GM23248 (cell line): ENCODE measurements at regions not wholly inside any gene's neighbourhood (a gene's known extent, or its start where the extent isn't known, plus 50 kb on each side); places are given as distances from the start of the nearest gene placed in this dataset.

Source experiments
- DNase-seq: peaks from one replicate; pipeline ENCODE4 v3.0.0-alpha.2; 2015
- H2AFZ ChIP-seq: fragments of 200-600 bp; sonication (generic); 2 replicates; pipeline ENCODE4 v1.6.1; 2016; ENCODE audit warnings: antibody characterized with exemption
- H3F3A ChIP-seq: fragments of 200-600 bp; sonication (generic); 2 replicates; pipeline ENCODE4 v1.6.1; 2016; ENCODE audit warnings: mild to moderate bottlenecking, antibody characterized with exemption, mixed run types; ENCODE audit not compliant: insufficient read depth
- H3K27ac ChIP-seq: fragments of 200-600 bp; sonication (generic); 2 replicates; pipeline ENCODE4 v1.5.1; 2016; ENCODE audit warnings: mild to moderate bottlenecking
- H3K27me3 ChIP-seq: fragments of 200-600 bp; sonication (generic); replicated peaks from 2 replicates; pipeline ENCODE4 v1.6.1; 2016; ENCODE audit warnings: mild to moderate bottlenecking; ENCODE audit not compliant: insufficient read depth
- H3K36me3 ChIP-seq: fragments of 200-600 bp; sonication (generic); 2 replicates; pipeline ENCODE4 v1.6.1; 2016; ENCODE audit warnings: low read depth, mild to moderate bottlenecking
- H3K4me1 ChIP-seq: fragments of 200-600 bp; sonication (generic); 2 replicates; pipeline ENCODE4 v1.6.1; 2016; ENCODE audit warnings: mild to moderate bottlenecking; ENCODE audit not compliant: insufficient read depth
- H3K4me2 ChIP-seq: fragments of 200-600 bp; sonication (generic); one replicate; pipeline ENCODE4 v1.6.1; 2016; ENCODE audit warnings: mild to moderate bottlenecking; ENCODE audit not compliant: unreplicated experiment
- H3K4me3 ChIP-seq: fragments of 200-600 bp; sonication (generic); 2 replicates; pipeline ENCODE4 v1.5.1; 2016; ENCODE audit warnings: mild to moderate bottlenecking
- H3K79me2 ChIP-seq: fragments of 200-600 bp; sonication (generic); 2 replicates; pipeline ENCODE4 v1.6.1; 2016; ENCODE audit warnings: mild to moderate bottlenecking; ENCODE audit not compliant: insufficient read depth
- H3K9ac ChIP-seq: fragments of 200-600 bp; sonication (generic); 2 replicates; pipeline ENCODE4 v1.6.1; 2016; ENCODE audit warnings: mild to moderate bottlenecking
- H3K9me2 ChIP-seq: fragments of 200-600 bp; sonication (generic); 2 replicates; pipeline ENCODE4 v1.6.1; 2016; ENCODE audit warnings: mixed run types, mild to moderate bottlenecking, moderate library complexity; ENCODE audit not compliant: insufficient read depth
- H3K9me3 ChIP-seq: fragments of 200-600 bp; sonication (generic); one replicate; pipeline ENCODE4 v1.6.1; 2017; ENCODE audit warnings: low read depth
- H4K20me1 ChIP-seq: fragments of 200-600 bp; sonication (generic); 2 replicates; pipeline ENCODE4 v1.6.0; 2016; ENCODE audit not compliant: insufficient read depth
- EZH2 ChIP-seq: fragments of 200-600 bp; sonication (generic); IDR thresholded peaks from 2 replicates; pipeline ENCODE4 v1.6.1; 2018; ENCODE audit warnings: antibody characterized with exemption, mild to moderate bottlenecking; ENCODE audit not compliant: insufficient read depth, poor library complexity, severe bottlenecking
- EZH2phosphoT487 ChIP-seq: fragments of 200-600 bp; sonication (generic); IDR thresholded peaks from 2 replicates; pipeline ENCODE4 v1.6.1; 2018; ENCODE audit warnings: antibody characterized with exemption, moderate library complexity, mild to moderate bottlenecking, low read depth; ENCODE audit not compliant: insufficient read depth
- WGBS, 2 experiments: methylation state at CpG; one replicate each; pipeline ENCODE4 v1.1.6; 2015 to 2017; ENCODE audit warnings: low lambda C conversion rate in 2 of 2, low coverage in 1 of 2; ENCODE audit errors: missing lambda C conversion rate in 2 of 2; 5-methylcytosine and 5-hydroxymethylcytosine counted together
- in situ Hi-C: fragments of 300-500 bp; cut with MboI; formaldehyde crosslinking; loops from 2 replicates; pipeline ENCODE4 v1.15.0; 2020

DNA sequence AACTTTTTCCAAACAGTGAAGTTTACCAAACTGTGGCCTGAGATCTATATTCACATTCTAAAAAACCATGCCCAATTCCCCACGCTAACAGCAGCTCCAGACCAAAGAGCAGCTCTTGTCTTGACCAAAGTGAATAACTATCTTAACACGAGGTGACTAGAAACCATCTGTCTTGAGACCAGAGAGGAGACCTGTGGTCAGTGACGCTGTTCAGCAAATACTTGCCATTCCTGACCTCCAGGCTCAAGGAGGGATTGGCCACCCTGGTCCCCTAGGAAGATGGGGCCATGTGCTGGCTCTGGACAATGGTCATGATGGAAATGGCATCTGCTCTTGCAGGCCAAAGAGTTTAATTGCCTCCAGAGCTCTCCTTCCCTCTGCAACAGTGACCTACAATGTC is 104.4 kb upstream of the CD93 start:
- H3K4me1 ChIP-seq: no peaks in the 10 kb centered on the region
- DNase-seq: no peak
- TF ChIP-seq EZH2phosphoT487 (no peak), EZH2 (no peak)
- WGBS, 2 experiments: 84 to 90% methylated on average over 3 of the region's 3 CpGs
- in situ Hi-C loops: no loop called here
- no peak overlapping the region for H3K9ac ChIP-seq
- no peaks in the 10 kb centered on the region for H3K9me3 ChIP-seq
- H3K27me3 ChIP-seq: no peaks in the 10 kb centered on the region
- H3K4me3 ChIP-seq: no peak overlapping the region
- no peaks in the 10 kb centered on the region for H3K36me3 ChIP-seq
- H2AFZ ChIP-seq: no peak overlapping the region
- no peak overlapping the region for H3K27ac ChIP-seq
- H3K4me2 ChIP-seq: no peak overlapping the region
- H3K9me2 ChIP-seq: no peaks in the 10 kb centered on the region
- no peaks in the 10 kb centered on the region for H3F3A ChIP-seq
- H3K79me2 ChIP-seq: no peaks in the 10 kb centered on the region
- no peaks in the 10 kb centered on the region for H4K20me1 ChIP-seq

DNA sequence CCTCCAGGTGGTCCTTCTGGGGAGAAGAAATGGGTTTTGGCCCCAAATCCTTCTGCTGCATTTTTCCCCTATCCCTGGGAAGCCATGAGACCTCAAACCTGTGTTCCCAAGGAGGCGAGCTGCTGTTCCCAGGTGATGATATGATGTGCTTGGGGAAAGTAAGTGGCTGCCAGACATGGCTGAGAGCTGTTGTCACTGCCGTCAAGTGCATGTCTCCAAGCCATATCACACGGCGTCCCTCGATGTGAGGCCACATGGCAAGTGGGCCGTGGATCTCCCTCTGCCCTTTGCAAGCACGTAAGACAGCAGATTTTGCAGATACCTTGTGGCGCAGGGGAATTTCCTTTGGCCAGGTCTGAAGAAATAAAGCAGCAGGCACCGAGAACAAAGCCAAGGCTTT is 103.7 kb upstream of the CD93 start:
- H3K79me2 ChIP-seq: no peaks in the 10 kb centered on the region
- no peak for DNase-seq
- H3K4me3 ChIP-seq: no peak overlapping the region
- no peaks in the 10 kb centered on the region for H3K36me3 ChIP-seq
- no peak overlapping the region for H2AFZ ChIP-seq
- no peak for TF ChIP-seq EZH2phosphoT487
- no peak for TF ChIP-seq EZH2
- H3K9ac ChIP-seq: no peak overlapping the region
- in situ Hi-C loops: no loop called here
- no peaks in the 10 kb centered on the region for H3K9me3 ChIP-seq
- H3K9me2 ChIP-seq: no peaks in the 10 kb centered on the region
- no peak overlapping the region for H3K4me2 ChIP-seq
- H3F3A ChIP-seq: no peaks in the 10 kb centered on the region
- H3K27ac ChIP-seq: no peak overlapping the region
- no peaks in the 10 kb centered on the region for H4K20me1 ChIP-seq
- no peaks in the 10 kb centered on the region for H3K27me3 ChIP-seq
- 92 to 93% methylated on average over 9 of the region's 9 CpGs for WGBS, 2 experiments
- no peaks in the 10 kb centered on the region for H3K4me1 ChIP-seq

DNA sequence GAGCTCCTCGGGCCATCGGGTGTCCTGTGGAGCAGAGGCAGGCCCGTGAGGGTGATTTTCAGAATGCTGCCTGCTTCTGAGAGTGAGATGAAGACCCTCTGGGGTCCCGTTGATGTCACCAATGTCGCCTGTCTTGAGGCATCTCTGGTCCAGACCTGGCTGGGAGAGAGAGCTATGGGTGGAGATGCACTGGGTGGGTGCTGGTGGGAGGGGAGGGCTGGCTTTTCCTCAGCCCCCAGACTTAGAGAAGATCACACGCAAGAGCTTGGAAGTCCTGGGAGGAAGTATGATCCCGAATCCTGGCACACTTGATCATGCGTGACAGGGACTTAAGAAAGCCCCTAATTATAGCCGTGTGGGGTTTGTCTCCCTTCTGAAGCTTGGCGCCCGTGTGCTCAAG is 103.2 kb upstream of the CD93 start:
- no peak overlapping the region for H3K9ac ChIP-seq
- H3K4me1 ChIP-seq: no peaks in the 10 kb centered on the region
- H3K27me3 ChIP-seq: no peaks in the 10 kb centered on the region
- TF ChIP-seq EZH2phosphoT487 (no peak), EZH2 (no peak)
- in situ Hi-C loops: no loop called here
- H2AFZ ChIP-seq: no peak overlapping the region
- no peaks in the 10 kb centered on the region for H3K9me2 ChIP-seq
- no peaks in the 10 kb centered on the region for H3K79me2 ChIP-seq
- no peaks in the 10 kb centered on the region for H3K9me3 ChIP-seq
- DNase-seq: no peak
- 85 to 86% methylated on average over 11 of the region's 11 CpGs for WGBS, 2 experiments
- no peaks in the 10 kb centered on the region for H3K36me3 ChIP-seq
- no peak overlapping the region for H3K27ac ChIP-seq
- no peak overlapping the region for H3K4me2 ChIP-seq
- H3K4me3 ChIP-seq: no peak overlapping the region
- H3F3A ChIP-seq: no peaks in the 10 kb centered on the region
- H4K20me1 ChIP-seq: no peaks in the 10 kb centered on the region

DNA sequence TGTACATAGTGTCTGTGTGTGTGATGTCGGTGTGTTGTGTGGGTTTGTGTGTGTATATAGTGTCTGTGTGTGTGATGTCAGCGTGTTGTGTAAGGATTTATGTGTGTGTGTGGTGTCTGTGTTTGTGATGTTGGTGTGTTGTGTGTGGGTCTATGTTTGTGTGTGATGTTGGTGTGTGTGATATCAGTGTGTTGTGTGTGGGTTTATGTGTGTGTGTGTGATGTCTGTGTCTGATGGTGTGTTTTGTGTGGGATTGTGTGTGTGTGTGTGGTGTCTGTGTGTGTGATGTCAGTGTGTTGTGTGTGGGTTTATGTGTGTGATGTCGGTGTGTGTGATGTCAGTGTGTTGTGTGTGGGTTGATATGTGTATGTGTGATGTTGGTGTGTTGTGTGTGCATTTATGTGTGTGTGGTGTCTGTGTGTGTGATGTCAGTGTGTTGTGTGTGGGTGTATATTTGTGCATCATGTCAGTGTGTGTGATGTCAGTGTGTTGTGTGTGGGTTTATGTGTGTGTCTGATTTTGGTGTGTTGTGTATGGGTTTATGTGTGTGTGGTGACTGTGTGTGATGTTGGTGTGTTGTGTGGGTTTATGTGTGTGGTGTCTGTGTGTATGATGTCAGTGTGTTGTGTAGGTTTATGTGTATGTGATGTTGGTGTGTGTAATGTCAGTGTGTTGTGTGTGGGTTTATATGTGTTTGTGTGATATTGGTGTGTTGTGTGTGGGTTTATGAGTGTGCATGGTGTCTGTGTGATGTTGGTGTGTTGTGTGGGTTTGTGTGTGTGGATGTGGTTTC is 102.4 kb upstream of the CD93 start:
- Histone ChIP-seq H3K4me1 (no peaks in the 10 kb centered on the region), H3K36me3 (no peaks in the 10 kb centered on the region), H3K79me2 (no peaks in the 10 kb centered on the region), H3K4me2 (no peak overlapping the region), H3K9me3 (no peaks in the 10 kb centered on the region), H3F3A (no peaks in the 10 kb centered on the region), H3K9ac (no peak overlapping the region), H3K9me2 (no peaks in the 10 kb centered on the region), H4K20me1 (no peaks in the 10 kb centered on the region), H3K27ac (no peak overlapping the region), H3K27me3 (no peaks in the 10 kb centered on the region), H2AFZ (no peak overlapping the region), H3K4me3 (no peak overlapping the region)
- DNase-seq: no peak
- no peak for TF ChIP-seq EZH2
- TF ChIP-seq EZH2phosphoT487: no peak
- in situ Hi-C loops: no loop called here
- WGBS, 2 experiments: 89 to 96% methylated on average over 3 of the region's 3 CpGs
